KMS-11 (cell line): ENCODE measurements at regions not wholly inside any gene's neighbourhood (a gene's known extent, or its start where the extent isn't known, plus 50 kb on each side); places are given as distances from the start of the nearest gene placed in this dataset.

ENCODE experiments used
- H2AFZ ChIP-seq: fragments of 200-600 bp; sonication (generic); 2 replicates; pipeline ENCODE4 v1.6.1; 2016; ENCODE audit warnings: antibody characterized with exemption, mixed run types, low read depth
- H3K27ac ChIP-seq: fragments of 200-600 bp; sonication (generic); 2 replicates; pipeline ENCODE4 v1.6.1; 2016; ENCODE audit warnings: mild to moderate bottlenecking, mixed run types
- H3K27me3 ChIP-seq: fragments of 200-600 bp; sonication (generic); 2 replicates; pipeline ENCODE4 v1.6.1; 2017; ENCODE audit warnings: mild to moderate bottlenecking, low read depth, mixed run types, moderate library complexity; ENCODE audit not compliant: insufficient read depth
- H3K36me3 ChIP-seq: fragments of 200-600 bp; sonication (generic); 2 replicates; pipeline ENCODE4 v1.6.1; 2017; ENCODE audit warnings: mild to moderate bottlenecking, mixed run types; ENCODE audit not compliant: insufficient read depth
- H3K4me1 ChIP-seq: fragments of 200-600 bp; sonication (generic); 2 replicates; pipeline ENCODE4 v1.6.1; 2016; ENCODE audit warnings: mild to moderate bottlenecking, low read depth, mixed run types; ENCODE audit not compliant: poor library complexity, severe bottlenecking
- H3K4me2 ChIP-seq: fragments of 200-600 bp; sonication (generic); 2 replicates; pipeline ENCODE4 v1.7.0; 2016; ENCODE audit warnings: mild to moderate bottlenecking, mixed run types
- H3K4me3 ChIP-seq: fragments of 200-600 bp; sonication (generic); IDR thresholded peaks from 2 replicates; pipeline ENCODE4 v1.6.1; 2017; ENCODE audit warnings: low read depth, low read length, mixed read lengths; ENCODE audit not compliant: insufficient read depth
- H3K79me2 ChIP-seq: fragments of 200-600 bp; sonication (generic); 2 replicates; pipeline ENCODE4 v1.6.1; 2016; ENCODE audit warnings: low read depth, mixed run types; ENCODE audit not compliant: insufficient read depth
- H3K9ac ChIP-seq: fragments of 200-600 bp; sonication (generic); 2 replicates; pipeline ENCODE4 v1.6.1; 2016; ENCODE audit warnings: mild to moderate bottlenecking, mixed run types
- H4K20me1 ChIP-seq: fragments of 200-600 bp; sonication (generic); 2 replicates; pipeline ENCODE4 v1.6.1; 2016; ENCODE audit warnings: mild to moderate bottlenecking, mixed run types; ENCODE audit not compliant: insufficient read depth
- TF ChIP-seq, protein P1 (sequence below): fragments of 200-600 bp; sonication (generic); conservative IDR thresholded peaks from 2 replicates; pipeline ENCODE4 v1.6.1; 2017; ENCODE audit warnings: low read depth, mild to moderate bottlenecking, antibody characterized with exemption, low read length, moderate library complexity, mixed read lengths

DNA sequence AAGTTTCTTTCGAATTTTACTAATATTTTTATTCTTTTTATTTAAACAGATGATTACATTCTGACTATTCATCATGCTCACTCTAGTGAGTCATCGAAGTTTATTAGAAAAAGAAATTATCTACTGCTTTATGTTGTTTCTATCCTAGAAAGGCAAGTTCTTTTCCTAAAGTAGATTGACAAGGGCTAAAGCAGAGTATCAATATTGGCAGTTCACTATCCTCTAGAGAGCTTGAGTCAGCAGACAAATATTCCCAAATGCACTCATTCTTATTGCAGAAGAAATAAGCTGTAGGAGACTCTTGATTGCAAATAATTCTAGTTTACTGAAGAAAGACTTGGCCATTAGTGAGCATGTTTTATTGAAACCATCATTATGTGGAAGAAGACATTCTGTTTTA, 911.8 kb downstream of the CENPC start:
- Histone ChIP-seq H3K4me1 (no peaks in the 10 kb centered on the region), H2AFZ (no peak overlapping the region), H3K27me3 (no peaks in the 10 kb centered on the region), H4K20me1 (no peaks in the 10 kb centered on the region), H3K36me3 (no peaks in the 10 kb centered on the region), H3K4me2 (no peak overlapping the region), H3K27ac (no peak overlapping the region), H3K4me3 (no peak overlapping the region), H3K9ac (no peak overlapping the region), H3K79me2 (no peaks in the 10 kb centered on the region)
- TF ChIP-seq, protein P1, sequence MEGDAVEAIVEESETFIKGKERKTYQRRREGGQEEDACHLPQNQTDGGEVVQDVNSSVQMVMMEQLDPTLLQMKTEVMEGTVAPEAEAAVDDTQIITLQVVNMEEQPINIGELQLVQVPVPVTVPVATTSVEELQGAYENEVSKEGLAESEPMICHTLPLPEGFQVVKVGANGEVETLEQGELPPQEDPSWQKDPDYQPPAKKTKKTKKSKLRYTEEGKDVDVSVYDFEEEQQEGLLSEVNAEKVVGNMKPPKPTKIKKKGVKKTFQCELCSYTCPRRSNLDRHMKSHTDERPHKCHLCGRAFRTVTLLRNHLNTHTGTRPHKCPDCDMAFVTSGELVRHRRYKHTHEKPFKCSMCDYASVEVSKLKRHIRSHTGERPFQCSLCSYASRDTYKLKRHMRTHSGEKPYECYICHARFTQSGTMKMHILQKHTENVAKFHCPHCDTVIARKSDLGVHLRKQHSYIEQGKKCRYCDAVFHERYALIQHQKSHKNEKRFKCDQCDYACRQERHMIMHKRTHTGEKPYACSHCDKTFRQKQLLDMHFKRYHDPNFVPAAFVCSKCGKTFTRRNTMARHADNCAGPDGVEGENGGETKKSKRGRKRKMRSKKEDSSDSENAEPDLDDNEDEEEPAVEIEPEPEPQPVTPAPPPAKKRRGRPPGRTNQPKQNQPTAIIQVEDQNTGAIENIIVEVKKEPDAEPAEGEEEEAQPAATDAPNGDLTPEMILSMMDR, result no peak

DNA sequence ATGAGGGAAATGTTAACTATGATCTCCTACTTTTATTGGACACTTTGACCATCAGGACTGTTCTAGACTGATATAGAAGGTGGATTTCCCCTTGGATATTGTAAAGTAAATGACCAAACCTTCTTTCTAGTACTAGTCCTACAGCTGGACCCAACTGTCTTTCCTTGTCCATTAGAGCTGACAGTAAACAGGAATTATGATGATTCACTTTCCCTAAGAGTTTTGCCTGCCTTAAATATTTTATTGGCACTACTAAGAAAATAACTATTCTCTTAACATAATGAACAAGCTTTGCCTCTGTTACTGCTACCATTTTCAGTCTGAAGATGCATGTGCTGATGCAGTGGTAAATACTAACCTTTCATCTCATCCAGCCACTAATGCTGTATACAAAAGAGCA, 915.4 kb downstream of the CENPC start:
- Histone ChIP-seq H3K79me2 (no peaks in the 10 kb centered on the region), H2AFZ (no peak overlapping the region), H4K20me1 (no peaks in the 10 kb centered on the region), H3K4me3 (no peak overlapping the region), H3K27ac (no peak overlapping the region), H3K4me1 (no peaks in the 10 kb centered on the region), H3K36me3 (no peaks in the 10 kb centered on the region), H3K4me2 (no peak overlapping the region), H3K9ac (no peak overlapping the region), H3K27me3 (no peaks in the 10 kb centered on the region)
- TF ChIP-seq, protein P1, result no peak

DNA sequence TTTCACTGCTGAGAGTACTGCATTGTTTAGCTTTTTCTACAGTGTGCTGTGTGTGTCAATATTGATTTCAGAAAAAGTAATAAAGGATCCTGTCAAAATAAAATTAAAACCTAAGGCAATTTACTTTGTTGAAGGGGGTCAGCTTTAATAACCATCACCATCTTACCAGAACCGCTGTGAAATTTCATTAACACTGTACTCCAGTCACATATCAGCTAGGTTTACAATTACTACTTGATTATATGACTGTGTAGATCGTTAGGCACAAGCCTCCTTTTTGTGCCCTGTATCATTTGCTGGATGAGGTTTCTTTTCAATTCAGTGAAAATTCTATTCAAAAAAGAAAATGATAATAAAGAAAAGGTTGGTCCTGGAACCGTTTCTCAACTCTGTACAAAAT, 917.2 kb downstream of the CENPC start:
- no peaks in the 10 kb centered on the region for H4K20me1 ChIP-seq
- no peaks in the 10 kb centered on the region for H3K79me2 ChIP-seq
- H3K27me3 ChIP-seq, result no peaks in the 10 kb centered on the region
- no peak overlapping the region for H3K9ac ChIP-seq
- no peaks in the 10 kb centered on the region for H3K4me1 ChIP-seq
- H3K4me3 ChIP-seq, result no peak overlapping the region
- no peaks in the 10 kb centered on the region for H3K36me3 ChIP-seq
- H3K27ac ChIP-seq, result no peak overlapping the region
- no peak overlapping the region for H2AFZ ChIP-seq
- TF ChIP-seq, protein P1, result no peak
- no peak overlapping the region for H3K4me2 ChIP-seq

DNA sequence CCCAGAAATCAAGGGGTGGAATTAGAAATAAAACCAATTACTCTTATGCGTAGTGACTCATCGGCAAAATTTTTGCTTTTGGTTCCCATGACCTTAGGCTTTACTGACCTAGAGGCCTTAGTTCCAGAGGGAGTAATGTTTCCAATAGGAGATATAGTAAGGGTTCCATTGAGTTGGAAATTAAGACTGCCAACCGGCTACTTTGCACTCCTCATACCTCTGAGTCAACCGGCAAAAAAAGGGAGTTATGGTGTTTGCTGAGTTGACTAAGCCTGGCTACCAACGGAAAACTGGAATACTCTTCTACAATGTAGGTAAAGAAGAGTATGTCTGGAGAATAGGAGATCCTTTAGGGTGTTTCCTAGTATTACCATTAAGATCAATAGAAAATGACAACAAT, 919.8 kb downstream of the CENPC start:
- Histone ChIP-seq H3K27ac (no peak overlapping the region), H3K9ac (no peak overlapping the region), H3K79me2 (no peaks in the 10 kb centered on the region), H3K4me3 (no peak overlapping the region), H2AFZ (no peak overlapping the region), H3K4me2 (no peak overlapping the region), H3K4me1 (no peaks in the 10 kb centered on the region), H3K36me3 (no peaks in the 10 kb centered on the region), H4K20me1 (no peaks in the 10 kb centered on the region), H3K27me3 (no peaks in the 10 kb centered on the region)
- TF ChIP-seq, protein P1, result no peak

DNA sequence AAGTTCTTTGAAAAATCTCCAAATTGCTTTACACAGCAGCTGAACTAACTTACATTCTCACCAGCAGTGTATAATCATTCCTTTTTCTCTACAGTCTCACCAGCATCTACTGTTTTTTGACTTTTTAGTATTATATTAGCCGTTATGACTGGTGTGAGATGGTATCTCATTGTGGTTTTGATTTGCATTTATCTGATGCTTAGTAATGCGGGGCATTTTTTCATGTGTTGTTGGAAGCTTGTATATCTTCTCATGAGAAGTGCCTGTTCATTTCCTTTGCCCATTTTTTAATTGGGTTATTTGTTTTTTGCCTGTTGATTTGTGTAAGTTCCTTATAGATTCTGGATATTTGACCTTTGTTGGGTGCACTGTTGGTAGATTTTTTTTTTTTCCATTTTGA, 931.7 kb downstream of the CENPC start:
- no peaks in the 10 kb centered on the region for H4K20me1 ChIP-seq
- no peak overlapping the region for H3K4me2 ChIP-seq
- no peaks in the 10 kb centered on the region for H3K36me3 ChIP-seq
- H3K4me3 ChIP-seq, result no peak overlapping the region
- H3K27ac ChIP-seq, result no peak overlapping the region
- H3K4me1 ChIP-seq, result no peaks in the 10 kb centered on the region
- H2AFZ ChIP-seq, result no peak overlapping the region
- no peak overlapping the region for H3K9ac ChIP-seq
- no peaks in the 10 kb centered on the region for H3K79me2 ChIP-seq
- no peaks in the 10 kb centered on the region for H3K27me3 ChIP-seq
- TF ChIP-seq, protein P1, result no peak
